GM12878 (cell line): ENCODE measurements at regions not wholly inside any gene's neighbourhood (a gene's known extent, or its start where the extent isn't known, plus 50 kb on each side); places are given as distances from the start of the nearest gene placed in this dataset.

Source experiments
- ATAC-seq: fragments of 200-7000 bp; cut with Tn5 transposase; 3 replicates; pipeline ENCODE4 v1.9.1; 2020; ENCODE audit warnings: mild to moderate bottlenecking, moderate library complexity
- BruUV-seq: library from RNA; stranded (reverse); fragments of 400-500 nt; replicated peaks from 2 replicates; lab custom pipeline; 2021; lab: Mats Ljungman, UMichigan
- CTCF ChIA-PET: fragments of 300-600 bp; sonication (Branson Sonifier 250); formaldehyde crosslinking; extraction: SDS; loops from one replicate; lab custom pipeline; 2021; ENCODE audit warnings: inconsistent platforms; lab: Yijun Ruan, JAX
- POLR2A ChIA-PET: fragments of 350-600 bp; formaldehyde crosslinking; extraction: SDS; loops from one replicate; lab custom pipeline; 2021; ENCODE audit warnings: inconsistent platforms; lab: Charles Lee
- RAD21 ChIA-PET: fragments of 300-600 bp; sonication (Branson Sonifier 250); formaldehyde crosslinking; loops from one replicate; lab custom pipeline; 2023; ENCODE audit warnings: antibody characterized with exemption; ENCODE audit not compliant: unreplicated experiment; lab: Charles Lee
- SMC1A ChIA-PET: fragments of 300-600 bp; sonication (Branson Sonifier 250); formaldehyde crosslinking; loops from one replicate; lab custom pipeline; 2023; ENCODE audit not compliant: unreplicated experiment, uncharacterized antibody; lab: Charles Lee
- DNase-seq: peaks from one replicate; pipeline ENCODE4 v3.0.0-alpha.2; 2011; ENCODE audit warnings: low read depth, low spot score
- FAIRE-seq: peaks from 3 replicates; lab custom pipeline; 2011; peaks lifted over from hg19 to GRCh38; lab: Jason Lieb, UNC
- H2AFZ ChIP-seq: 2 replicates; pipeline ENCODE4 v1.6.0; 2011; ENCODE audit warnings: low read depth, low read length, control low read depth; ENCODE audit not compliant: control insufficient read depth
- H3K27ac ChIP-seq: 2 replicates; pipeline ENCODE4 v1.5.1; 2011; ENCODE audit warnings: control low read depth; ENCODE audit not compliant: control insufficient read depth, insufficient read depth
- H3K27me3 ChIP-seq, 2 experiments: replicated peaks in 1 of 2; 2 replicates each; pipeline versions ENCODE4 v1.6.0 to v1.6.1; 2011; ENCODE audit warnings: low read length in 1 of 2; ENCODE audit not compliant: control insufficient read depth in 2 of 2, insufficient read depth in 2 of 2
- H3K36me3 ChIP-seq, 2 experiments: 2 replicates each; pipeline ENCODE4 v1.5.1; 2011; ENCODE audit warnings: low read length in 1 of 2; ENCODE audit not compliant: control insufficient read depth in 2 of 2, insufficient read depth in 2 of 2
- H3K4me1 ChIP-seq: 2 replicates; pipeline ENCODE4 v1.6.1; 2011; ENCODE audit warnings: mild to moderate bottlenecking, low read length, moderate library complexity, mixed read lengths; ENCODE audit not compliant: control insufficient read depth, insufficient read depth
- H3K4me2 ChIP-seq: 2 replicates; pipeline ENCODE4 v1.6.0; 2011; ENCODE audit warnings: control low read depth; ENCODE audit not compliant: control insufficient read depth, insufficient read depth
- H3K4me3 ChIP-seq: fragments of 200-600 bp; sonication (generic); 2 replicates; pipeline ENCODE4 v1.5.1; 2016
- H3K79me2 ChIP-seq: 2 replicates; pipeline ENCODE4 v1.6.0; 2011; ENCODE audit warnings: low read length; ENCODE audit not compliant: control insufficient read depth, insufficient read depth
- H3K9ac ChIP-seq: 2 replicates; pipeline ENCODE4 v1.8.0; 2011; ENCODE audit warnings: low read length, control low read depth, mixed read lengths; ENCODE audit not compliant: control insufficient read depth, insufficient read depth
- H3K9me3 ChIP-seq: replicated peaks from 3 replicates; pipeline ENCODE4 v1.5.1; 2011; ENCODE audit warnings: mild to moderate bottlenecking, low read length; ENCODE audit not compliant: control insufficient read depth, insufficient read depth
- H4K20me1 ChIP-seq: 2 replicates; pipeline ENCODE4 v1.6.0; 2011; ENCODE audit not compliant: control insufficient read depth, insufficient read depth
- BCL11A ChIP-seq: IDR thresholded peaks from 2 replicates; pipeline ENCODE4 v1.6.1; 2011; ENCODE audit warnings: low read depth, low read length
- CEBPB ChIP-seq, 2 experiments: fragments of 150-350 bp in 1 of 2; IDR thresholded peaks; 2 replicates each; pipeline ENCODE4 v1.6.1; 2012 to 2014; ENCODE audit warnings: low read depth in 2 of 2, low read length in 2 of 2, borderline replicate concordance in 1 of 2, inconsistent platforms in 1 of 2
- CREB1 ChIP-seq: IDR thresholded peaks from 2 replicates; pipeline ENCODE4 v1.6.1; 2012; ENCODE audit warnings: low read depth, mild to moderate bottlenecking, inconsistent platforms
- EED ChIP-seq: sonication (generic); IDR thresholded peaks from 2 replicates; pipeline ENCODE4 v1.6.1; 2016; ENCODE audit warnings: antibody characterized with exemption, low read depth
- FOS ChIP-seq: IDR thresholded peaks from 3 replicates; pipeline ENCODE4 v1.6.1; 2011; ENCODE audit warnings: borderline replicate concordance; ENCODE audit not compliant: insufficient read length; ENCODE audit errors: extremely low read depth
- JUNB ChIP-seq: IDR thresholded peaks from 2 replicates; pipeline ENCODE4 v1.6.1; 2016; ENCODE audit warnings: antibody characterized with exemption, mild to moderate bottlenecking
- NFIC ChIP-seq: IDR thresholded peaks from 2 replicates; pipeline ENCODE4 v1.6.1; 2012; ENCODE audit warnings: low read depth, mild to moderate bottlenecking, inconsistent platforms, low read length, moderate library complexity
- NFXL1 ChIP-seq: fragments of 450-650 bp; IDR thresholded peaks from 2 replicates; pipeline ENCODE4 v1.6.1; 2017; ENCODE audit warnings: antibody characterized with exemption, mild to moderate bottlenecking, borderline replicate concordance
- NR2C2 ChIP-seq: IDR thresholded peaks from 2 replicates; pipeline ENCODE4 v1.6.1; 2011; ENCODE audit warnings: borderline replicate concordance, low read depth; ENCODE audit not compliant: control insufficient read depth, insufficient read length
- NRF1 ChIP-seq: conservative IDR thresholded peaks from 2 replicates; pipeline ENCODE4 v1.6.1; 2011; ENCODE audit warnings: mild to moderate bottlenecking, low read depth, low read length, improper control_type of control experiment
- RAD51 ChIP-seq: fragments of 450-650 bp; IDR thresholded peaks from 2 replicates; pipeline ENCODE4 v1.6.1; 2016; ENCODE audit warnings: moderate library complexity, mild to moderate bottlenecking, inconsistent platforms
- TBL1XR1 ChIP-seq: IDR thresholded peaks from 2 replicates; pipeline ENCODE4 v1.6.1; 2012; ENCODE audit warnings: low read depth, low read length, improper control_type of control experiment
- TCF12 ChIP-seq: IDR thresholded peaks from 2 replicates; pipeline ENCODE4 v1.6.1; 2011; ENCODE audit warnings: low read depth, mild to moderate bottlenecking, low read length
- YBX1 ChIP-seq: fragments of 450-650 bp; IDR thresholded peaks from 2 replicates; pipeline ENCODE4 v1.6.1; 2016; ENCODE audit warnings: antibody characterized with exemption
- WGBS: methylation state at CpG from one replicate; pipeline ENCODE4 v1.1.6; 2016; ENCODE audit warnings: low lambda C conversion rate; ENCODE audit not compliant: insufficient replicate concordance, insufficient coverage; ENCODE audit errors: missing lambda C conversion rate; 5-methylcytosine and 5-hydroxymethylcytosine counted together
- in situ Hi-C: fragments of 300-500 bp; cut with MboI; formaldehyde crosslinking; loops from 9 replicates; pipeline ENCODE4 v1.14.3; 2018; ENCODE audit warnings: mixed read lengths
- intact Hi-C: fragments of 100-400 bp; cut with micrococcal nuclease; formaldehyde crosslinking; loops from one replicate; pipeline ENCODE4 v1.14.2; 2022; ENCODE audit not compliant: unreplicated experiment
- TF ChIP-seq, protein P1 (sequence below): fragments of 450-650 bp; formaldehyde crosslinking; IDR thresholded peaks from 2 replicates; pipeline ENCODE4 v1.5.0; 2022; ENCODE audit warnings: mild to moderate bottlenecking, missing genetic modification characterization

GRCh38 chr12:116333402-116333801 is 55.9 kb upstream of the MED13L start:
- no peaks in the 10 kb centered on the region for H3K27me3 ChIP-seq
- peaks cover 37% of the 10 kb centered on the region for H3K4me1 ChIP-seq
- no TSS peak for BruUV-seq
- WGBS: 62% methylated on average over 5 of the region's 5 CpGs
- no peaks in the 10 kb centered on the region for H4K20me1 ChIP-seq
- ATAC-seq: no peak
- in situ Hi-C loops: no loop called here
- no peak overlapping the region for H2AFZ ChIP-seq
- peak overlapping the region; percentile 47 for H3K4me2 ChIP-seq
- FAIRE-seq: no peak
- H3K27ac ChIP-seq: peak overlapping the region; percentile 4; the same call in 1 of the 2 replicates
- no peaks in the 10 kb centered on the region for H3K36me3 ChIP-seq
- no peaks in the 10 kb centered on the region for H3K79me2 ChIP-seq
- ChIA-PET CTCF (no interaction called here), RAD21 (no interaction called here), SMC1A (no interaction called here), POLR2A (no interaction called here)
- intact Hi-C loops: no loop called here
- no peak for DNase-seq
- H3K4me3 ChIP-seq: no peak overlapping the region
- no peak overlapping the region for H3K9ac ChIP-seq
- peaks cover 2% of the 10 kb centered on the region; the same call in 1 of the 3 replicates for H3K9me3 ChIP-seq
- TF ChIP-seq EED: 0 out of 2 replicates have a peak, but pooled peaks have one; percentile 28
- no peak for TF ChIP-seq NR2C2
- TF ChIP-seq NFIC: peak; percentile 21; the same call in 1 of the 2 replicates
- TF ChIP-seq JUNB: peak; percentile 43

GRCh38 chr12:116336542-116337065 is 59.1 kb upstream of the MED13L start:
- Histone ChIP-seq H3K9me3 (peaks cover 2% of the 10 kb centered on the region; the same call in 1 of the 3 replicates), H3K4me1 (peaks cover 37% of the 10 kb centered on the region), H3K79me2 (no peaks in the 10 kb centered on the region), H3K27ac (peak overlapping the region; percentile 51), H3K27me3 (no peaks in the 10 kb centered on the region), H2AFZ (peak overlapping the region; percentile 17; the same call in 1 of the 2 replicates), H3K9ac (peak overlapping the region; percentile 21; the same call in 1 of the 2 replicates), H3K36me3 (no peaks in the 10 kb centered on the region), H3K4me2 (peak overlapping the region; percentile 68), H3K4me3 (no peak overlapping the region), H4K20me1 (no peaks in the 10 kb centered on the region)
- in situ Hi-C loops: no loop called here
- ChIA-PET RAD21 (interaction anchor here (1.9 kb wide), 1 partner anchor 223 kb away, joined by 8 read pairs; the partner anchor contains the start of gene MAP1LC3B2), CTCF (interaction anchor here (0.8 kb wide), 1 partner anchor 222 kb away, joined by 5 read pairs; the partner anchor contains the start of gene MAP1LC3B2), POLR2A (no interaction called here), SMC1A (interaction anchor here (2.4 kb wide), 1 partner anchor 11 kb away, joined by 10 read pairs; no protein-coding TSS in a partner anchor)
- WGBS: 0% methylated on average over 11 of the region's 11 CpGs
- intact Hi-C loops: loop anchor here (1.0 to 5.0 kb wide), 6 partner anchors 59 to 361 kb away; partner anchors contain the start of genes MAP1LC3B2 and MED13L
- DNase-seq (peak; percentile 67), FAIRE-seq (no peak), ATAC-seq (peak; percentile 91)
- no TSS peak for BruUV-seq
- no peak for TF ChIP-seq NRF1
- peak; percentile 64; the same call in 1 of the 2 replicates for TF ChIP-seq NFIC
- TF ChIP-seq EED: peak; percentile 4; the same call in 1 of the 2 replicates
- TF ChIP-seq NFXL1: no peak
- no peak for TF ChIP-seq CEBPB (IDR thresholded peaks at IDR 0.05; ENCODE audit: borderline replicate concordance in 1 of 2, low read depth in 2 of 2, low read length in 2 of 2)
- no peak for TF ChIP-seq TBL1XR1
- no peak for TF ChIP-seq FOS
- TF ChIP-seq BCL11A: peak; percentile 86
- peak; percentile 51; the same call in 1 of the 2 replicates for TF ChIP-seq RAD51
- TF ChIP-seq YBX1: no peak
- peak; percentile 63; the same call in 1 of the 2 replicates for TF ChIP-seq TCF12
- peak; percentile 97 for TF ChIP-seq CREB1
- TF ChIP-seq, protein P1, sequence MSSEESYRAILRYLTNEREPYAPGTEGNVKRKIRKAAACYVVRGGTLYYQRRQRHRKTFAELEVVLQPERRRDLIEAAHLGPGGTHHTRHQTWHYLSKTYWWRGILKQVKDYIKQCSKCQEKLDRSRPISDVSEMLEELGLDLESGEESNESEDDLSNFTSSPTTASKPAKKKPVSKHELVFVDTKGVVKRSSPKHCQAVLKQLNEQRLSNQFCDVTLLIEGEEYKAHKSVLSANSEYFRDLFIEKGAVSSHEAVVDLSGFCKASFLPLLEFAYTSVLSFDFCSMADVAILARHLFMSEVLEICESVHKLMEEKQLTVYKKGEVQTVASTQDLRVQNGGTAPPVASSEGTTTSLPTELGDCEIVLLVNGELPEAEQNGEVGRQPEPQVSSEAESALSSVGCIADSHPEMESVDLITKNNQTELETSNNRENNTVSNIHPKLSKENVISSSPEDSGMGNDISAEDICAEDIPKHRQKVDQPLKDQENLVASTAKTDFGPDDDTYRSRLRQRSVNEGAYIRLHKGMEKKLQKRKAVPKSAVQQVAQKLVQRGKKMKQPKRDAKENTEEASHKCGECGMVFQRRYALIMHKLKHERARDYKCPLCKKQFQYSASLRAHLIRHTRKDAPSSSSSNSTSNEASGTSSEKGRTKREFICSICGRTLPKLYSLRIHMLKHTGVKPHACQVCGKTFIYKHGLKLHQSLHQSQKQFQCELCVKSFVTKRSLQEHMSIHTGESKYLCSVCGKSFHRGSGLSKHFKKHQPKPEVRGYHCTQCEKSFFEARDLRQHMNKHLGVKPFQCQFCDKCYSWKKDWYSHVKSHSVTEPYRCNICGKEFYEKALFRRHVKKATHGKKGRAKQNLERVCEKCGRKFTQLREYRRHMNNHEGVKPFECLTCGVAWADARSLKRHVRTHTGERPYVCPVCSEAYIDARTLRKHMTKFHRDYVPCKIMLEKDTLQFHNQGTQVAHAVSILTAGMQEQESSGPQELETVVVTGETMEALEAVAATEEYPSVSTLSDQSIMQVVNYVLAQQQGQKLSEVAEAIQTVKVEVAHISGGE (CRISPR knock-in tag): no peak
